Small intestine (tissue), 7 donors: ENCODE measurements at regions not wholly inside any gene's neighbourhood (a gene's known extent, or its start where the extent isn't known, plus 50 kb on each side); places are given as distances from the start of the nearest gene placed in this dataset.

Experiments
- DNase-seq, 2 donors: peaks; one replicate each; pipeline versions ENCODE4 v3.0.0 to v3.0.0-alpha.2; 2013
- FAIRE-seq: peaks from 2 replicates; lab custom pipeline; 2012; peaks lifted over from hg19 to GRCh38; lab: Jason Lieb, UNC
- H3K27ac ChIP-seq, 3 donors: one replicate each; pipeline ENCODE4 v1.5.1; 2013; ENCODE audit warnings: low read length in 2 of 3, mild to moderate bottlenecking in 2 of 3, control low read depth in 1 of 3, inconsistent platforms in 1 of 3, low read depth in 1 of 3, moderate library complexity in 1 of 3
- H3K27me3 ChIP-seq, 3 donors: one replicate each; pipeline ENCODE4 v1.6.1; 2013; ENCODE audit warnings: low read length in 3 of 3, inconsistent platforms in 1 of 3; ENCODE audit not compliant: control insufficient read depth in 3 of 3, insufficient read depth in 3 of 3
- H3K36me3 ChIP-seq, 3 donors: one replicate each; pipeline ENCODE4 v1.6.1; 2013; ENCODE audit warnings: low read length in 3 of 3, inconsistent platforms in 1 of 3, low read depth in 1 of 3, mild to moderate bottlenecking in 1 of 3, moderate library complexity in 1 of 3; ENCODE audit not compliant: control insufficient read depth in 3 of 3, insufficient read depth in 2 of 3
- H3K4me1 ChIP-seq, 3 donors: one replicate each; pipeline ENCODE4 v1.6.1; 2013; ENCODE audit warnings: low read length in 2 of 3, inconsistent platforms in 1 of 3, low read depth in 1 of 3, mild to moderate bottlenecking in 1 of 3, moderate library complexity in 1 of 3; ENCODE audit not compliant: control insufficient read depth in 3 of 3, insufficient read depth in 2 of 3
- H3K4me3 ChIP-seq, 3 donors: one replicate each; pipeline ENCODE4 v1.5.1; 2013; ENCODE audit warnings: low read length in 3 of 3, control low read depth in 1 of 3, inconsistent platforms in 1 of 3, low read depth in 1 of 3, mild to moderate bottlenecking in 1 of 3, moderate library complexity in 1 of 3
- H3K9me3 ChIP-seq, 2 donors: one replicate each; pipeline ENCODE4 v1.6.1; 2013; ENCODE audit warnings: low read depth in 1 of 2, low read length in 1 of 2; ENCODE audit not compliant: control insufficient read depth in 2 of 2, insufficient read depth in 1 of 2
- WGBS, 3 donors: extraction: QIAGEN DNeasy Blood & Tissue Kit; methylation state at CpG; one replicate each; pipeline ENCODE4 v1.1.7; 2013; 5-methylcytosine and 5-hydroxymethylcytosine counted together
- donor health status: healthy with polysubstance abuse.
- donor health status: control.
- donor health status: control.
- donor health status: Bipolar disorder and iron deficiency.
- donor health status: healthy.

- Histone ChIP-seq H3K27me3 (peaks cover 0 to 1% (median 0%) of the 10 kb centered on the region in 3 donors), H3K36me3 (no peaks in the 10 kb centered on the region), H3K9me3 (peaks cover 0 to 6% of the 10 kb centered on the region in 2 donors), H3K4me1 (no peaks in the 10 kb centered on the region), H3K27ac (no peak overlapping the region), H3K4me3 (no peak overlapping the region)
- no peak for FAIRE-seq
- no peak for DNase-seq
- 68 to 81% (median 80%) methylated on average over 4 of the region's 4 CpGs for WGBS, 3 donors
Measured at GRCh38 chr2:105188343-105188742, 53.2 kb upstream of the GPR45 start.
